ENCODE measurements at regions not wholly inside any gene's neighbourhood (a gene's known extent, or its start where the extent isn't known, plus 50 kb on each side); places are given as distances from the start of the nearest gene placed in this dataset.

DNA sequence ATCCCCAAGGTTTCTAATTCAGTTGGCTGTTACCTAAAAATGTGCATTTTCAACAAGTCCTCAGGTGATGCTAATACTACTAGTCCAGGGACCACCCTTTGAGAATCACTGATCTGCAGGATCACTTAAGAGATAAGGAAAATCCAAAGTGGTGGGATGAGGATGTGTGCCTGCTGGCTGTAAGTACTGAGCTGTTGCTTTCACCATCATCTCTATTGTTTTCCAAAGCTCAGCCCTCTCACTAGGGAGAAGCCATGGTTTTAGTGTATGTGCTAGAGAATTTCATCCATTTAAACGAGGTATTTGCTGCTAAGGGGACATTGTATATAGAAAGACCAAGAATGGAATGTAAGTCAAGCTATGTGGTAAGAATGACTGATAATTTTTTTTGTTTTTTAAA, 202.3 kb downstream of the KIF21A start:
- no peak for DNase-seq (ENCODE audit: low spot score)

DNA sequence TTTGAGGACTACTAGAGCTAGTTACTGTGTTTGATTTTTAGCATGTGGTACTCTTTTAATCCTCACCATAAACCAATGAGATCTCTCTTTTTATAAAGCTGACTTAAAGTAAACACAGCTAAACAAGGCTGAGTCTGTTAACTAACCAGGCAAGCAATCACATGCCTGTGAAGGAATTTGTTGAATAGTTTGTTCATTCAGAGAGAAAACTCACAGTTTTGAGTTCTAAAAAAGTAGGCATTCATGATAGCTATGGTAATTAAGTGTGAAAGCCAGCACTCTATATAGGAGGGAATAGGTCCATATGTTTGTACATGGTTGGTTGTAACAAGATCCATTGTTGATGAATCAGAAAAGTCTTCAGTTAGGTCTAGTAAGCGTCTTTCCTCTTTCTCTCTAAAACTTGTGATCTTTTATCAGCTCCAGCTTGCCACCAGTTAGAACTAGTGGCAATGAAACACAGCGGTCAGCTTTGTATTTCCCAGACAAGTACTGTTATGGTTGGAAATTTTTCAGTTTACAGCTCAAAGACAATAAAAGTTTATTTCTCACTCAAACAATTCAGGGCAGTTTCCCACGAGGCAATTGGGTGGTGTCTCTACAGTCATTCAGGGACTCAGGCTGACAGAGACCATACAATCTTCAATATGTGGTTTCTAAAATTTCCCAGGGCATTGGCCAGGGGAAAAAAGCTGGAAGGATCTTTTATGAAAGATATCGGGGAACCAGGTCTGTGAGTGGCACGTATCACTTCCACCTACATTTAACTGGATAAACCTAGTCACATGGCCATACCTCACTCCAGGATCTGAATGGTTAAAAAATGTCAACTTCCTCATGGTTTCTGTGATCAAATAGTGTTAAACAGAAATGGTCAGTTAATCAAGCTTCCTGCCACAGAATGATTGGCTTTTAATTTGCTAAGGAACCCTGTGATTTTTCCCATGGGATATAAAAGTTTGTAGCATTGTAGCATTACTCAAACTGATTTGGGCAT, 203.1 kb downstream of the KIF21A start:
- DNase-seq (ENCODE audit: low spot score) = peak; percentile 73

DNA sequence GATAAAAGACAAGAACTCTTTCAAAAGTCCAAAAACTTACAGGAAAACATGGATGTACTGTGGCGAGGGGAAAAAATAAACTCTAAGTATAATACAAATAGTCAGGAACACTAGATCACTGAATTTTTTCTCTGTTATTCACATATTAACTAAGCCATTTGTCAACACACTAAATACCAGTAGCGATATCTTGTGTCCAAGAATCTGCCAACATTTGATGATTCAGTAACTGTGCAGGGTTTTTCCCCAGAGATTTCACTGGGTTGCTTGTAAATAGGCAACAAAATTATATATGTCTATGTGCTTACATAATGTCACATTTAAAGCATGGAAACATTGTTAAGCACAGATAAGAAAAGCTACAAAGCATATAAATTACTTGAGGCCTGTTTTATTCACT, 205.9 kb downstream of the KIF21A start:
- DNase-seq (ENCODE audit: low spot score) = peak; percentile 27

DNA sequence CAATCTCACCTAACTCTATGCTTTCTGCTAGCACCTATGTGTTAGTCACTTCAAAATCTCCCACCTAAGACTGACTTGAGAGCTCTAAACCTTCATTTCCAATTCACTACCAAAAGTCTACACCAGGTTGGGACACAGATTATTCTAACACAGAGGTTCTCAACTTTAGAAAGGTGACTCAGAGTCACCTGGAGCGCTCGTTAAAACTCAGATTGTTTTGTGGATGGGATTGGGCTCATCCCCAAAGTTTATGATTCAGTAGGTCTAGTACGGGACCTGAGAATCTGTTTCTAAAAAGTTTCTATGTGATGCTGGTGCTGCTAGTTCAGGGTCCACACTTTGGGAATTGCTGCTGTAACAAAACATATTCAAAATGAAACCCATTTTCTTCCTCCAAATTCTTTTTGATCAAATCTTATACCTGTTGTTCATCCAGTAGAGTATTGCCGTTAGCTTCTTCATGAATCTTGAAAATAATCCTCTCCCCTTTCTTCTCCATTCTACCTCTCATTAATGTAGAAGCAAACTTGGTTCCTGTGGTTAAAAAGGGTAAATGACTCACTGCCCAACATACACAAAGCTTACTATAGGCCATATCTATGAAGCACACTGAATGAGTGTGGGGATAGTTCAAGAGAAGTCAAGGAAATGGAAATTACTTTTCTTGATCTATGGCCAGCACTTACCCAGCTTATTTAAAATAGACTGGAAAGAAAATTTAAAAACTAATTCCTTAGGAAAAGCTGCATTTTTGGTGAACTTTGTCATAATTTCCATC, 206.7 kb downstream of the KIF21A start:
- peak; percentile 13 for DNase-seq (ENCODE audit: low spot score)

DNA sequence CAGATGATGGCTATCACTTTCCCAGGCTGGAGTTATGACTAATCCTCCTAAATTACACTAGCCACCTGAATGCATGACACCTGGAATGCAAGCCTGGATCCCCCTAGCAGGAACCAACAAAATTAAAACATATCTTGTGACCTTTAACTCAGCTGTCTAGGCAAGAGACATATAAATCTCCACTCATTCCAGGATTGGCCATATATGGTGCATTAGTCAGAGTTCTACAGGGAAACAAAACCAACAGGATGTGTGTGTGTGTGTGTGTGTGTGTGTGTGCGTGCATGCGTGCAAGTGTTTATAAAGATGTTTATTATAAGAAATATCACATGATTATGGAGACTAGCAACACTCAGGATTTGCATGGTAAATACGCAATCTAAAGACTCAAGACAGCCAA, 212.8 kb downstream of the KIF21A start:
- DNase-seq (ENCODE audit: low spot score) = peak; percentile 7

DNA sequence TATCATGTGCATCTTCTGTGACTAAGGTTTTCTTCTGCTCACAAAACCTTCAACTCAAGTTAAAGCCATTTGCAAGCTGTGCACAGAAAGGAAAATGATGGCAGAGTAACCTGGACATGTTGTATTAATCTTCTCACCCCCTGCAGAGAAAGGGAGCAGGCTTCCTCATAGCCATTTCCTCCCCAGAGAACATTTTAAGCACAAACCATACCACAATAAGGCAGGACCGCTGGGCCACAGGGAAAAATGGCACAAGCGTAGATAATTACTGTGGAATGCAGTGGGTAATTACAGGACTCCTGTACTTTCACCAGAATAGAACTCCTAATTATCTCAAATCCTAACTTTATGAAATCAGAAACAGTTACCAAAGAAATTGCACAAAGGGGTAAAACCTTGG, 215.7 kb downstream of the KIF21A start:
- no peak for DNase-seq (ENCODE audit: low spot score)

DNA sequence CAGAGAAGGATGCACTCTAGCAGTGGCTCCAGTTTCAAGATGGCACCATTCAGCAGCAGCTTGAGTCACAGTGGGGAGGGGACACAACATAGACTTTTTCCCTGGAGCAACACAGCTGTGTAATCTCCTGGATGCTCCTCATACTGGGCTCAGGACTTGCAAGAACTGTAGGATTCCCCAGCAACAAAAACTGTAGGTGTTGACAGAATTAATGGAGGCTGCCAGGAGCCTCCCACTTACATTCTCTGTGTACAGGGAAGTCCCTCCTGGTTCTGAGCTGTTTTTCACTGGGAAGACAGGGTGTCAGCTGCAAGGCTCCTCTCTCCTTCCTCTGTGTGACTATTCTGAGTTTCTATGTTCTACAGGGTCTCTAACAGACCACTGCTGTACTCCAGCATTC, 217.9 kb downstream of the KIF21A start:
- DNase-seq (ENCODE audit: low spot score) = no peak

DNA sequence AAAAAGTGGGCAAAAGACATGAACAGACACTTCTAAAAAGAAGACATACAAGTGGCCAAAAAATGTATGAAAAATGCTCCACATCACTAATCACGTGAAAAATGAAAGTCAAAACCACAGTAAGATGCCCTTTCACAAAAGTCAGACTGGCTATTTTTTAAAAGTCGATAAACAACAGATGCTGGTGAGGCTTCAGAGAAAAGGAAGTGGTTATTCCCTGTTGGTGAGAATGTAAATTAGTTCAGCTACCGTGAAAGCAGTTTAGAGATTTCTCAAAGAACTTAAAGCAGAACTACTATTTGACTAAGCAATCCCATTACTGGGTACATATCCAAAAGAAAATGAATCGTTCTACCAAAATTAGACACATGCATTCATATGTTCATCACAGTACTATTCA, 237.0 kb downstream of the KIF21A start:
- DNase-seq (ENCODE audit: low spot score) = no peak

DNA sequence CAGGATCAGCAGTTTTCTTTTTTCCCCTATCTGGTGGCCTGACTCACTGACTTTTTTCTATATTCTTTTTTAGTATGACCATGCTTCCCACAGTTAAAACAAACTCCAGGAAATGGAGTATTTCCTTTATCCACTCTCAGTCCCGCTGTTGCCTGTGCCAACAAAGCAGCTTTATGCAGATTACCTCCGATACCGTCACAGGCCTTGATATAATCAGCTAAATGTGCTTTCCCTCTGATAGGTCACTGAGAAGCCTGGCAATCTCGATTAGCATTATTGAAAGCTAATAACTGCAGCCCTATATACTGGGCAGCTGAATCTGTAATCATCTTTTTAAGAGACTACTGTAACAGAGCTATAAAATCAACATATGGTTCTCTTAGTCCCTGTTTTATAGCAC, 243.6 kb downstream of the KIF21A start:
- no peak for DNase-seq (ENCODE audit: low spot score)

DNA sequence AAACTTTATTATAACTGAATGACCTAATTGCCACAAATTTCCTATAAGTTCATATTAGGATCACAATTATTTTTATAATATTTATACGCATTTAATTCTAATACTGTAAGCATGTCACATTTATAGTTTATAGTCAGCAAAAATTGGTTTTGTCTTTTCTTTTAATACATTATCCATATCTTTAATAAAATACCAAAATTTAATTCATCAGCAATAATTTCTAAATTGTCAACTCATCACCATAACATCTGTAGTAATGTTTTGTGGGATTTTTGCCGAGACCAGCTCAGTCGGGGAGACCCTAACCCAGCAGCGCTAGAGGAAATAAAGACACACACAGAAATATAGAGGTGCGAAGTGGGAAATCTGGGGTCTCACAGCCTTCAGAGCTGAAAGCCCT, 254.2 kb downstream of the KIF21A start:
- DNase-seq (ENCODE audit: low spot score) = no peak

DNA sequence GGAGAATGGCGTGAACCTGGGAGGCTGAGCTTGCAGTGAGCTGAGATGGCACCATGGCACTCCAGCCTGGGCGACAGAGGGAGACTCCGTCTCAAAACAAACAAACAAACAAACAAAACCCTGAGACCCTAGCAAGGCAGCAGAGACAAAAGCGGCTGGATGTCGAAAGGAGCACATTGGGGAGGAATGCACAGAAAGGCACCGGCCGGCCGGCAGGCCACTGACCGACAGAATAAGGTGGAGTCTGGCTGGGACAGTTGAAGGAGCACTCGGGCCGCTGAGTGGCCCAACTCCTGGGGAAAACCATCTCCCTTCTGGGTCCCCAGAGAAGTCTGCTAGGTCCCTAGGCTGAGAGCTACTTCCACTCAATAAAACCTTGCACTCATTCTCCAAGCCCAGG, 256.2 kb downstream of the KIF21A start:
- no peak for DNase-seq (ENCODE audit: low spot score)

DNA sequence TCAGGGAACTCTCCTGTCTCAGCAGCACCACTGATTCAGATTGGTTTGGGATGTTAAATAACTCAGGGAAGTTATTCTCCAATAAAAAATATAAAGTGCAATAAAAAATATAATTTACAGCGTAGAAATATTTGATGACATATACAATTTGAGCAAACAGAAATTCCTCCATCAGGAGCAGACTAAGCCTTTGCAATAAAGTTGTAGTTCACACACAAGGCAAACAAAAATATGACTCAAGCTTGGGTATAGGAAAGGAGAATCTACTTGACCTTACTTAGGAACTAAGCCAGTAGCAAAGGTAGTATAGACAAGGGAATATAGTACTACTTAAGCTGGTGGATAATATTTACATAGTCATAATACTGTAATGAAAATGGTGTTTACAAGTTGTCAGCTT, 264.1 kb downstream of the KIF21A start:
- DNase-seq (ENCODE audit: low spot score) = no peak

DNA sequence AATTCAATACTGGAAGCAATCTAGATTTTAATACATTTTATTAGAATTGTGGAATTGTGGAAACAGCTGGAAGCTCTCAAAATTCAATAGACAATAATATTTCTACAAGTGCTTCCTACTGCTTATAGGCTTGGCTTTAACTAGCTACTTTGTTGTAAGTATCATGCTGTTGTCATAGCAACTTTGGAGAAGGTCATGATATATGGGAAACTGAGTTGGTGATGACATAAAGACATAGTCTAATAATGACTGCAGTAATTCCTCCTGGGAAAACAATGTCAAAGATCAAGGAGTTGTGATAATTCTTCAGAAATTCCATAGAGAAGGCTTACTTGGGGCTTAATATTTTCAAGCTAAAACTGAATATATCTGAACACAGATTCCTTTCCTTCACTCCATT, 266.6 kb downstream of the KIF21A start:
- no peak for DNase-seq (ENCODE audit: low spot score)

DNA sequence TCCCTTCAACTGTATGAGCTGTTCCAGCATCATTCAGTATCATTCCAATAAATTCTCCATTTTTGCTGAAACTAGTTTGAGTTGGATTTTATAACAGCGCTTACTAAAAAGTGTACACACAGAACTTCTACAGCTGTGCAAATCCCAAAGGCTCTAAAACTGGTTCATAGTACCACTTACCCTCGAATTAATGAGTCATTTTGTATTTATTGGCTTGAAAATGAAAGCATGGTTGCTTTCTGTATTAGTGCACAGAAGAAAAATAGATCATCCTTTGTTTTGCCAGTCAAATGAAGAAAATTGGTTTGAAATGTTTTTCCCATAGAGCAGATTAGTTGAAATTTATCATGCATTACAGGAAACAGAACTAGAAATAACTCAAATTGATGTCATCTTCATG, 268.3 kb upstream of the CPNE8 start:
- peak; percentile 35 for DNase-seq (ENCODE audit: low spot score)

DNA sequence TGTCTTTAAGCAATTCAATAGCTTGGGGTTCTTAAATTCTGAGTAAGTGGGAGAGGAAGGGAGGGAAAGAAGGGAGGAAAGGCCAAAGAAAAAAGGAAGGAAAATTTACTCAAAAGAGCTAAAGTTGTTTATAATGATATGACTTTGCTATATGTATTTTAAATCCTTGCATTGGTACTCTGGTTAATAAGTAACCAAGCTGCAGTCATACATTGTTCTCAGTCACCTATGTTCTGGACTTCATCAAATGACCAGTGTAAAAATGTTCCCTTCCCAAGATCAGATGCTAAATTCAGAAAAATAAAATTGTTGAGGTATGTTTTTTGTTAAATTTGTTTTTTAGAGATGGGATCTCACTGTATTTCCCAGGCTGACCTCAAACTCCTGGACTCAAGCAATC, 259.9 kb upstream of the CPNE8 start:
- no peak for DNase-seq (ENCODE audit: low spot score)

DNA sequence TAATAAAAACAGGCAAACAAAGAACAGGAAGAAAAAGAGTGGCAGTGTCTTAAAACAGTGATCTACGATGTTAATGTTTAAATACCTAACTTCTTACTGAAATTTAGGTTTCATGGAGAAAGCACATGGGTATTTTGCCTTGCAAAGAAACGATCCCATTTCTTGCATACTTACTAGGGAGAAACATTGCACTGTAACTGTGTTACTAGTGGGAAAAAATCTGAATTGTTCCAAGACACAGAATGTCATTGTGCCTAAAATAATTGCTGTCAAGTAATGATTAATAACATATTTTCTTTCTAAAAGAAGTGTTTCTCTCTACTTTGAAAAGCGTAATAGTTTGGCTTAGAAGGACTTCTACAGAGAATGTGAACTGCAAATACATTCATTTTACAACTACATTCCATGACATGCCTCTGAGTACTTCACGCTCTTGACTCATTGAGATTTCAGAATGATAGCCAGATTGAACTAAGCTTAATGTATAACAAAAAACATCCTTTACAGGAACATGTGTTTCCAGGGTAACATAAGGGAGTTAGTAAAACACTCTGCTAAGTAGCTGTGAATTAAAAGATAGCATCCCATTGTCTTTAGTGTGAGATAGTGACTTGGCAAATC, 256.2 kb upstream of the CPNE8 start:
- DNase-seq (ENCODE audit: low spot score) = peak; percentile 57

DNA sequence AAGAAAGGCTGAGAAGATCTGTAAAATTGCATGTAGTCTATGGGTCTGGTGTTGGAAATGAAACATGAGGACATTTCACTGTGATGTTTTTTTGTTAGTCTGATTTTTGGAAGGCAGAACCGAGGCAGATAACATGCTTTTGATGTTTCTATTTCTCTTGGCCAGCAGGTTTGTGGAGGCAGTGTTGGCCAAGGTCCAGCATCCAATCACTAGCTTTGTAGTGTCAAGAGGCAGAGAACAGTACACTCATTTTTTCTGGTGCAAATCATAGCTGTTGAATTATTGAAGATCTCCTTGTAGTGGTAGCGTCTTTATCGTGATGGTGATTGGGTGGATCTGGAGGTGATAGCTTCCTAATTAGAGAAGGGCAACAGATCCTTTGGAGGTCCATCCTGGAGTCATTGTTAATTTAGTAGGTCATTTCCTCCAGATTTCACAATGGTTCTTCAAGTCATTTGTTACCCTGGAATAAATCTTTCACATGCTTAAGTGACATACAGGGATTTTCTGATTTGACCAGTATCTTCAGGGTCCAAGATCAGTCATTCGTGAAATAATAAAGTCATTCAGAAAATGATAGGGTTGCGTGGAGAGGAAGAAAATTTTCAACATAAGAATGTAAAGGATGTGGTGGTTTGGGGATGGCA, 252.4 kb upstream of the CPNE8 start:
- DNase-seq (ENCODE audit: low spot score) = no peak

DNA sequence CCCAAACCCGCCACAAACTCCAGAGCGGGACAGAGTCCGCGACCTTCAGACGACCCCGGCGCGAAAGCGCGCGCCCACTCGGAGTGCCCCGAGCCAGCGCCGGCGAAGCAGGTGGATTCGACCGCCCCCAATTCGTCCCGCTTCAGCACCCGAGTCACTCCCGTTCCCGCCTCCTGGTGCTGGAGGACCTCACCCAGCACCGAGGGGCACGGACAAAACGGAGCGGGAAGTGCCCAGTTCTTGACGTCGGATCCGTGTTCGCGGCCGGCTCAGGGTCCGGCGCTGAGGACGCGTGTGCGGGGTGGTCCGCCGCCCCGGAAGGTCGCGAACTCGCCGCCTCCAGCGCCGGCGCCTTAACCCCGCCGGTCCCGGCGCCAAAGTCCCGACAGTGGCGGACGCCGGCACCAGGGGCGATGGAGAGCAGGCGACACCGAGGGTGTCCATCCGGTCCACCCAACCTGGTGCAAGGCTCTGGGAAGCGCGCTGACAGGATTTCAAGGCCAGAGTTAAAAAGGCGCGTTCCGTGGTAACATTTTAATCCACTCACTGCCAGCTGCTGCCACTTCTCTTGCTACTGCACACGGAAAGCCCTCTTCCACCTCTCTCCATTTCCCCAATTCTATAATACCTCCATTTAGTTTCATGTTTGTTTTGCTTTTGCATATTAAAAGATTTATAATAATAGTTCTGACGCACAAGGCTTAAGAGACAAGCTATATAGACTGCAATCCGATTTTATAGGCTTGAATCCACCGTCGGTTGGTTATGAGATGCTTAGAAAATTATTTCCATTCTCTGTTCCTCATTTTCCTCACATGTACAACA, 240.0 kb upstream of the CPNE8 start:
- DNase-seq (ENCODE audit: low spot score) = no peak

DNA sequence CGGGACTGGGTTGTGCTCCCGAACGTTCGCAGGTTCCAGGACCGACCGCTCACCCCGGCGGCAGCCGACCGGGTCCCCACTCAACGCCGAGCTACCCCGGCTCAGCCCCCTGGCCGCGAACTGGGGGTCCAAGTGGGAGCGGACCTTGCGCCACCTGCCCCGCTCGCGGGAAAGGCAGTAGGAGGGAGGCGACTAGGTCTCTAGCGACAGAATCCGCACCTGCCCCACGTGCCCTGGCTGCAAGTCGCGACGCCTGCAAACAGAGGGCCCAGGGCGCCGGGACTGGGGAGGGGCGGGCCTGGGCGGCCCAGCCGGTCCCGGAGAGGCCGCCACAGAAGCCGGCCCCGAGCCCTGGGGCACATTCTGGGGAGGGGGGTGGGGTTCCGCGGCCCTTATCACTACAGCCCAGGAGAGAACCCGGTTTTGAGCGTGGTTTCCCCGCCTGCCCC, 239.2 kb upstream of the CPNE8 start:
- DNase-seq (ENCODE audit: low spot score) = no peak

DNA sequence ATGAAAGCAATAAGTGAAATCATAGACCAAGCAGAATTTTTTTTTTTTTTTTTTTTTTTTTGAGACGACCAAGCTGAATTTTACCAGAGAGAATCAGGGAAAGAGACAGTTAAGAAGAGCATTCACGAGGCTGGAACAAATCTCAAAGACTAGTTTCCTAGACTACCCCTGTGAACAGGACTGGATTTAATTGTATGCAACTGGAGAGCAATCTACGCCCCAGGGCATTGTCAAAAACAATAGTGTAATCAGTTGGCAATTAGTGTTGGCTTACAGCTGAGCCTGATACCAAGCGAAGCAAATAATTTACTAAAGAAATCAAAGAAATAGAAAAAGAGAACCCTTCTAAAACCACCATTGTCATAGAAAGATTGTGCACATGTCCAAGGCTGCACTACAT, 232.9 kb upstream of the CPNE8 start:
- no peak for DNase-seq (ENCODE audit: low spot score)

DNA sequence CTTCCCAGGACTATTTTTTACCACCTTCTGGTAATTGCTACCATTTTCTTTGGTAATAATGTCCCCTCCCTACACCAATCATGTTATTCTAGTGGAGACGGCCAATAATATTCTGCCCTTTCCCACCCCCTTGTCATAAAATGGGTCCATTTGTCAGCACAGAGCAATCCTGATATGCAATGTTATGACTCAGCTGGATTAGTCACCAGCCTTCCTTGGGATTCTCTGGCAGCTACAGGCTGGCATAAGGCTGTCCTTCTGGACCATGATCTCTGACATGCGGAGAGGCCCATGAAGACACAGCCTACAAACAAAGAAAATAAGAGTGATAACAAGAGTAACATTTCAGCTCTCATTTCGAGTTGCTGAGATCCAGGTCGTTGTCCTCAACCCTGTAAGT, 222.0 kb upstream of the CPNE8 start:
- peak; percentile 86 for DNase-seq (ENCODE audit: low spot score)

Data from COLO829 (cell line).